ENCODE measurements at regions not wholly inside any gene's neighbourhood (a gene's known extent, or its start where the extent isn't known, plus 50 kb on each side); places are given as distances from the start of the nearest gene placed in this dataset.

GRCh38 chr1:234675006-234675405 is 65.0 kb upstream of the IRF2BP2 start:
- Histone ChIP-seq H3K4me3 (ENCODE audit: low read length) (no peak overlapping the region), H3K9me3 (ENCODE audit: low read depth, low read length) (no peaks in the 10 kb centered on the region), H3K4me1 (ENCODE audit: insufficient read depth, low read length) (peaks cover 10% of the 10 kb centered on the region), H3K27me3 (ENCODE audit: insufficient read depth, low read length) (no peaks in the 10 kb centered on the region)

GRCh38 chr1:234674218-234674815 is 64.3 kb upstream of the IRF2BP2 start:
- H3K27me3 ChIP-seq (ENCODE audit: insufficient read depth, low read length), result no peaks in the 10 kb centered on the region
- peaks cover 10% of the 10 kb centered on the region for H3K4me1 ChIP-seq (ENCODE audit: insufficient read depth, low read length)
- H3K4me3 ChIP-seq (ENCODE audit: low read length), result no peak overlapping the region
- no peaks in the 10 kb centered on the region for H3K9me3 ChIP-seq (ENCODE audit: low read depth, low read length)

GRCh38 chr1:234672349-234673135 is 62.6 kb upstream of the IRF2BP2 start:
- no peak overlapping the region for H3K4me3 ChIP-seq (ENCODE audit: low read length)
- peaks cover 10% of the 10 kb centered on the region for H3K4me1 ChIP-seq (ENCODE audit: insufficient read depth, low read length)
- no peaks in the 10 kb centered on the region for H3K27me3 ChIP-seq (ENCODE audit: insufficient read depth, low read length)
- H3K9me3 ChIP-seq (ENCODE audit: low read depth, low read length), result no peaks in the 10 kb centered on the region

GRCh38 chr1:234670967-234671626 is 61.1 kb upstream of the IRF2BP2 start:
- H3K9me3 ChIP-seq (ENCODE audit: low read depth, low read length), result no peaks in the 10 kb centered on the region
- no peak overlapping the region for H3K4me3 ChIP-seq (ENCODE audit: low read length)
- H3K27me3 ChIP-seq (ENCODE audit: insufficient read depth, low read length), result no peaks in the 10 kb centered on the region
- peaks cover 9% of the 10 kb centered on the region for H3K4me1 ChIP-seq (ENCODE audit: insufficient read depth, low read length)

GRCh38 chr1:234669499-234669898 is 59.5 kb upstream of the IRF2BP2 start:
- Histone ChIP-seq H3K27me3 (ENCODE audit: insufficient read depth, low read length) (no peaks in the 10 kb centered on the region), H3K9me3 (ENCODE audit: low read depth, low read length) (no peaks in the 10 kb centered on the region)

GRCh38 chr1:234668577-234668955 is 58.6 kb upstream of the IRF2BP2 start:
- Histone ChIP-seq H3K9me3 (ENCODE audit: low read depth, low read length) (no peaks in the 10 kb centered on the region), H3K4me3 (ENCODE audit: low read length) (no peak overlapping the region), H3K4me1 (ENCODE audit: insufficient read depth, low read length) (peaks cover 11% of the 10 kb centered on the region), H3K27me3 (ENCODE audit: insufficient read depth, low read length) (no peaks in the 10 kb centered on the region)

More at GRCh38 chr1:234669499-234669898, 59.5 kb upstream of the IRF2BP2 start:
- Histone ChIP-seq H3K4me3 (ENCODE audit: low read length) (no peak overlapping the region), H3K4me1 (ENCODE audit: insufficient read depth, low read length) (peaks cover 7% of the 10 kb centered on the region)

- no peaks in the 10 kb centered on the region for H3K9me3 ChIP-seq (ENCODE audit: low read depth, low read length)
- H3K4me1 ChIP-seq (ENCODE audit: insufficient read depth, low read length), result peaks cover 17% of the 10 kb centered on the region
- no peaks in the 10 kb centered on the region for H3K27me3 ChIP-seq (ENCODE audit: insufficient read depth, low read length)
- H3K4me3 ChIP-seq (ENCODE audit: low read length), result no peak overlapping the region
Measured at GRCh38 chr1:234667600-234668576, 57.9 kb upstream of the IRF2BP2 start.

- Histone ChIP-seq H3K9me3 (ENCODE audit: low read depth, low read length) (no peaks in the 10 kb centered on the region), H3K27me3 (ENCODE audit: insufficient read depth, low read length) (no peaks in the 10 kb centered on the region), H3K4me3 (ENCODE audit: low read length) (no peak overlapping the region), H3K4me1 (ENCODE audit: insufficient read depth, low read length) (peaks cover 20% of the 10 kb centered on the region)
Measured at GRCh38 chr1:234666761-234667160, 56.8 kb upstream of the IRF2BP2 start.

- Histone ChIP-seq H3K4me3 (ENCODE audit: low read length) (no peak overlapping the region), H3K4me1 (ENCODE audit: insufficient read depth, low read length) (peaks cover 20% of the 10 kb centered on the region), H3K9me3 (ENCODE audit: low read depth, low read length) (no peaks in the 10 kb centered on the region), H3K27me3 (ENCODE audit: insufficient read depth, low read length) (no peaks in the 10 kb centered on the region)
Measured at GRCh38 chr1:234665975-234666605, 56.1 kb upstream of the IRF2BP2 start.

- no peak overlapping the region for H3K4me3 ChIP-seq (ENCODE audit: low read length)
- no peaks in the 10 kb centered on the region for H3K9me3 ChIP-seq (ENCODE audit: low read depth, low read length)
- H3K4me1 ChIP-seq (ENCODE audit: insufficient read depth, low read length), result peaks cover 41% of the 10 kb centered on the region
- H3K27me3 ChIP-seq (ENCODE audit: insufficient read depth, low read length), result no peaks in the 10 kb centered on the region
Measured at GRCh38 chr1:234662148-234662547, 52.2 kb upstream of the IRF2BP2 start.

- Histone ChIP-seq H3K27me3 (ENCODE audit: insufficient read depth, low read length) (no peaks in the 10 kb centered on the region), H3K9me3 (ENCODE audit: low read depth, low read length) (no peaks in the 10 kb centered on the region), H3K4me1 (ENCODE audit: insufficient read depth, low read length) (peaks cover 48% of the 10 kb centered on the region), H3K4me3 (ENCODE audit: low read length) (no peak overlapping the region)
Measured at GRCh38 chr1:234661317-234661928, 51.4 kb upstream of the IRF2BP2 start.

- H3K4me3 ChIP-seq (ENCODE audit: low read length), result no peak overlapping the region
- H3K9me3 ChIP-seq (ENCODE audit: low read depth, low read length), result no peaks in the 10 kb centered on the region
- H3K4me1 ChIP-seq (ENCODE audit: insufficient read depth, low read length), result peaks cover 48% of the 10 kb centered on the region
- H3K27me3 ChIP-seq (ENCODE audit: insufficient read depth, low read length), result no peaks in the 10 kb centered on the region
Measured at GRCh38 chr1:234660536-234661316, 50.7 kb upstream of the IRF2BP2 start.
